SK-N-MC (cell line): ENCODE measurements at regions not wholly inside any gene's neighbourhood (a gene's known extent, or its start where the extent isn't known, plus 50 kb on each side); places are given as distances from the start of the nearest gene placed in this dataset.

Experiments used
- EZH2 ChIP-seq: fragments of 200-600 bp; sonication (generic); IDR thresholded peaks from one replicate; pipeline ENCODE4 v1.6.1; 2017; ENCODE audit warnings: antibody characterized with exemption
- POLR2AphosphoS5 ChIP-seq: IDR thresholded peaks from 2 replicates; pipeline ENCODE4 v1.6.1; 2012; ENCODE audit warnings: mild to moderate bottlenecking, low read depth, low read length, borderline replicate concordance

DNA sequence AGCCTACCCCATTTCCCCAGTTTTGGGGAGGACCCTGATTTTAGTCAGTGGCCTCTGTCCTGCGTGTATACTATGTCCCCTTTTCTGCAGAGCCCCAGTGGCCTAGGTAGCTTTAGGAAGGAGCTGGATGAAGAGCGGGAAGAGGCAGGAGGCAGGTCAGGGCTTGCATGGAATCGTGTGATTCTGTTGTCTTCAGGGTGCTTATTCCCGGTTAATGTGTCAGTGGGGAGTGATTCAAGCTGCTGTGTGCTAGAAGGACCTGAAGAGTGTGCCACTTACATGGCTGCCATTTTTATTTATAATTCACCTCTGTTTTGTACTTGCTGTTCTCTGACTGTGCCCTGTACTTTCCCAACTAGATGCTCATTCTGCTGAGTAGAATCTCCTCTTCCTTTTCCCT, 127.3 kb upstream of the AMOT start:
- TF ChIP-seq POLR2AphosphoS5 (no peak), EZH2 (no peak)
